GM21825 (cell line): ENCODE measurements at regions not wholly inside any gene's neighbourhood (a gene's known extent, or its start where the extent isn't known, plus 50 kb on each side); places are given as distances from the start of the nearest gene placed in this dataset.

Source experiments
- ATAC-seq: cut with Tn5 transposase; IDR thresholded peaks from one replicate; pipeline ENCODE4 v1.9.1; 2021; ENCODE audit warnings: mild to moderate bottlenecking, moderate library complexity; ENCODE audit not compliant: unreplicated experiment

DNA sequence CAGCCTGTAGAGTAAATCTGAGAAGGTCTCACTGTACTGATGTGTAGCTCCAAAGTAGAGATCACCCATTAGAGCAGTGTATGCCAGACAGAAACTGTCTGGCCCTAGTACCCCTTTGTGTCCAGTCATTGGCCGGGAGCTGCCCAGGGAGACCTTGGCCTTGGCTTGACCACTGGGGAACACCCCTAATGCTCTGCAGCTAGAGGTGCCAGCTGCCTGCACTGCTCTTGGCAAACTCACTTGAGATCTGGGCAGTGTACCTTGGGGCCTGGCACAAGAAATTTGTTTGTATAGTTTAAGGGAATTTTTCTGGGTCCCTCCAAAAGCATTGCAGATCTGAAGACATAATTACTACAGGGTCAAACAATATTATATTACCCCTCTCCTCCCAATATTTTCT lies 78.7 kb upstream of the MPHOSPH6 start:
- no peak for ATAC-seq

DNA sequence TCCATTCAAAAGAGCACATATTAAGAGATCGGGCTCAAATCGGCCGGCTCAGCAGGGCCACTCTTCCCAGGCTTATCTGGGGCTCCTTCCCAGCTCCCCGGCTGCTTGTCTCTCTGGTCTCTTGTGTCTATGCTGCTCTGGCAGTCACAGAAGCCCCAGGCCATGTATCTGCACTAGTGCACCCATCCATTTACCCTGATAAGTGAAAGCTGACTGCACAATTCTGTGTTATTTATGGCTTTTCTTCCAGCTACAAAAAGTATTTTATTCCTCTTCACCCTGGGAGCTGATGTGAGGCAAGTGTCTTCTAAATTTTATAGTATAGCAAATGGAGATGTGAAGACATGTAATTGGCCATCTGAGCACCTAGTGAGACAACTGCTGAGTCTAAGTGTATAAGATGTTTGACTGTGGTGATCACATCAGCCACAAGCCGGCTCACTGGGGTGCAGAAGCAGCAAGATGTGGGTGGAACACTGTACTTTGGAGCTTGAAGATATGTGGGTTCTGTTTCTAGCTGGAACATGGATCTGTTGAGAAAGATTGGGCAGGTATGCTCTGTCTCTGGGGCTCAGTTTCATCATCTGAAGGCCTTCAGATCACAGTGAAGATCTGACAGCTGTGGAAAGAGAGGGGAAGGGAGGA lies 78.1 kb upstream of the MPHOSPH6 start:
- ATAC-seq = no peak

GRCh38 chr16:82242201-82242600 lies 72.2 kb upstream of the MPHOSPH6 start:
- ATAC-seq = no peak

DNA sequence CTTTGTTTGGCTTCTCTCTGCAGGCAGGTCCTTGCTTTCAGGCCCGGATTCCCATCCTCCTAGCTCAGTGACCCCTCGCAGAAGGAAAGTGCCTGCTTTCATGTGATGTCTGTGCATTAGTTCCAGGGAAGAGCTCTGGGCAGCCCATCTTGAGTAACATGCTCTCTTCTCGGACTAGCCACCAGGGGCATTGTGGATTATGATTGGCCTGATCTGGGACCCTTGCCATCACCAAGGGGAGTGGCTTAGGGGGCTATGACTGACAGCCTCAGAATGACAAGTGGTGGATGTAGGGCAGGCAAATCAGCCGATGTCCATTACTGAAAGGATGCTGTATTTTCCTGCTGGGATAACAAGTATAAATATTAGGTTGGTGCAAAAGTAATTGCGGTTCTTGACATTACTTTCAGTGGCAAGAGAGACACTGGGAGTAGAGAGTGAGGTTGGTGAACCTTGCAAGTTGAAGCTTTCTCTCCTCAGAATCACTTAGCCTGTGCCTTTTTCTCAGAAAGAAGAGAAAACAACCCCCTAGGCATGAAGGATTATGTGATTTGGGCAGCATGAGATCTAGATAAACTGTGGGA lies 71.5 kb upstream of the MPHOSPH6 start:
- no peak for ATAC-seq

- no peak for ATAC-seq
Measured at GRCh38 chr16:82240111-82240510, 70.1 kb upstream of the MPHOSPH6 start.

- ATAC-seq = no peak
Measured at GRCh38 chr16:82236875-82237274, 66.9 kb upstream of the MPHOSPH6 start.

GRCh38 chr16:82236415-82236814 lies 66.4 kb upstream of the MPHOSPH6 start:
- ATAC-seq = no peak

- no peak for ATAC-seq
Measured at GRCh38 chr16:82232806-82233205, 62.8 kb upstream of the MPHOSPH6 start.

- no peak for ATAC-seq
Measured at GRCh38 chr16:82231008-82231787, 61.2 kb upstream of the MPHOSPH6 start.

- no peak for ATAC-seq
Measured at GRCh38 chr16:82229800-82230619, 60.0 kb upstream of the MPHOSPH6 start.

DNA sequence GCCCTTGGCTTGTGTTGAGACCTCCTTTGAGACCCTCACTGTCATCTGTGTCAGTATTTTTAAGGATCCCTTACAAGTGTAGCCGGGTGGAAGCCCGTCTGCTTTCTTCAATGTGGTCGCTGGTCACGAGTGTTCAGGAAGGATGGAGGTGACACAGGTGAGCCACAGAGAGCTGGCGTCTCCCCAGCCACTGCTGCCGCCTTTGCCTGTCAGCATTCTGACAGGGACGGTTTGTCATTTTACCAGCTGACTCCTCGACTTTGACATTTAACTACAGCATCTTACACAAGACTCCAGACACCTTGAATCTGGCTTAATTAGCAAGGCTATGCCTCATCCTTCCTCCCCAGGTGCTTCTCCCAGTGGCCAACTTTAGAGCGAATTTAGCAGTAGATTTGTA lies 56.3 kb upstream of the MPHOSPH6 start:
- no peak for ATAC-seq

DNA sequence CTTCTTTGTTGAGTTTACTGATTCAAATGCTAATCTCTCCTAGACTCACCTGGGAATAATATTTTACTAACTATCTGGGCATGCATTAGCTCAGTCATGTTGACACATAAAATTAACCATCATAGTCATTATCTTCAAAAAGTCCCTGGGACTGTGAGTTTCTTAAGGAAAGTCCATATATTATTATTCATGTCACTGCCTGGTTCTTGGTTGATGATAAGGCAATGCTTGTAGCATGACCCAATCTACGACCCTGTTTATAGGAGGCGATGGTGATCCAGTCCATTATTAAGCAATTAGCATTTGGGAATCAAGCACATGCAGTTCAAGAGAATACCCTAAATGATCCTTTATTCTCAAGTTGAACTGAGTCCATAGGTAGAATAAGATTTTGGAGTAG lies 54.8 kb upstream of the MPHOSPH6 start:
- ATAC-seq = no peak

DNA sequence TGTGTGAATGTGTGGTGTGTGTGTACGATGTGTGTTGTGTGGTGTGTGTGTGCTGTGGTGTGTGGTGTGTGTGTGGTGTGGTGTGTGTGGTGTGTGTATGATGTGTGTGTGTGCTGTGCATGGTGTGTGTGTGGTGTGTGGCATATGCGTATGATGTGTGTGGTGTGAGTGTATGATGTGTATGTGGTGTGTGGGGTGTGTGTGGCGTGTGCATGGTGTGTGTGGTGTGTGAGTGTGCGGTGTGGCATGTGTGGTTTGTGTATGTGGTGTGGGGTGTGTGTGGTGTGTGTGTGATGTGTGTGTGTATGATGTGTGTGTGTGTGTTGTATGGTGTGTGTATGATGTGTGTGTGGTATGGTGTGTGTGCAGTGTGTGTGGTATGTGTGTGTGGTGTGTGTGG lies 50.5 kb upstream of the MPHOSPH6 start:
- ATAC-seq = no peak
